OCI-LY1 (cell line): ENCODE measurements at regions not wholly inside any gene's neighbourhood (a gene's known extent, or its start where the extent isn't known, plus 50 kb on each side); places are given as distances from the start of the nearest gene placed in this dataset.

ENCODE experiments used
- EZH2 ChIP-seq: fragments of 200-600 bp; sonication (generic), shearing (Covaris generic); IDR thresholded peaks from 2 replicates; pipeline ENCODE4 v1.8.0; 2017; ENCODE audit warnings: borderline replicate concordance, mixed run types, mild to moderate bottlenecking, antibody characterized with exemption, low read length, moderate library complexity, mixed read lengths
- TF ChIP-seq, protein P1 (sequence below): fragments of 200-600 bp; sonication (generic), shearing (Covaris generic); IDR thresholded peaks from 2 replicates; pipeline ENCODE4 v1.5.1; 2017; ENCODE audit warnings: mild to moderate bottlenecking, antibody characterized with exemption, low read length, moderate library complexity, mixed read lengths

DNA sequence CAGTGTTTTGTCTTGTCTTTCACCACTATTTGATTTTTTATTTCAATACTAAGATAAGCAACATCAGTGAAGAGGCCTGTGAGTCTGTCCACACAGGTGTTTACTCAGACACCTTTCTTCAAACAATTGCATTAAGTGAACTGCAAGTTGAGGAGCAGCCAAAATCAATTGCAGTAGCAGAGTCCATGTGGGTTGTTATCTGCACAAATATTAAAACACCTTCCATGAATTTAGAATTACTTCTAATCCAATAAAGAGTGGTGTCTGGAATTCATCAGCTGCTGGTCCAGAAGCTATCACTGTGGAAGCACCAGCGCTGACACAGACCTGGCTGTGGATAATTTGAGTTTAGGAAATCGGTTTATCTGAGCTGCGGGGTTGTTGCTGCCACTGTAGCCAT, 83.5 kb upstream of the FAT3 start:
- TF ChIP-seq, protein P1, sequence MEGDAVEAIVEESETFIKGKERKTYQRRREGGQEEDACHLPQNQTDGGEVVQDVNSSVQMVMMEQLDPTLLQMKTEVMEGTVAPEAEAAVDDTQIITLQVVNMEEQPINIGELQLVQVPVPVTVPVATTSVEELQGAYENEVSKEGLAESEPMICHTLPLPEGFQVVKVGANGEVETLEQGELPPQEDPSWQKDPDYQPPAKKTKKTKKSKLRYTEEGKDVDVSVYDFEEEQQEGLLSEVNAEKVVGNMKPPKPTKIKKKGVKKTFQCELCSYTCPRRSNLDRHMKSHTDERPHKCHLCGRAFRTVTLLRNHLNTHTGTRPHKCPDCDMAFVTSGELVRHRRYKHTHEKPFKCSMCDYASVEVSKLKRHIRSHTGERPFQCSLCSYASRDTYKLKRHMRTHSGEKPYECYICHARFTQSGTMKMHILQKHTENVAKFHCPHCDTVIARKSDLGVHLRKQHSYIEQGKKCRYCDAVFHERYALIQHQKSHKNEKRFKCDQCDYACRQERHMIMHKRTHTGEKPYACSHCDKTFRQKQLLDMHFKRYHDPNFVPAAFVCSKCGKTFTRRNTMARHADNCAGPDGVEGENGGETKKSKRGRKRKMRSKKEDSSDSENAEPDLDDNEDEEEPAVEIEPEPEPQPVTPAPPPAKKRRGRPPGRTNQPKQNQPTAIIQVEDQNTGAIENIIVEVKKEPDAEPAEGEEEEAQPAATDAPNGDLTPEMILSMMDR: no peak
- no peak for TF ChIP-seq EZH2
